T-cell (primary cell): ENCODE measurements at regions not wholly inside any gene's neighbourhood (a gene's known extent, or its start where the extent isn't known, plus 50 kb on each side); places are given as distances from the start of the nearest gene placed in this dataset.

Experiments used
- ATAC-seq, 4 experiments: fragments of 200-7000 bp in 3 of 4; fragments of 150-1000 bp in 1 of 4; cut with Tn5 transposase; replicated peaks in 1 of 4; 1 replicate in 3 of 4; 2 replicates in 1 of 4; pipeline ENCODE4 v1.10.0; 2021; ENCODE audit warnings: moderate library complexity in 3 of 4, mild to moderate bottlenecking in 2 of 4, moderate number of reproducible peaks in 1 of 4
- CTCF ChIA-PET, 2 donors: fragments of 300-600 bp; sonication (Branson Sonifier 250); formaldehyde crosslinking; loops; one replicate each; lab custom pipeline; 2022; ENCODE audit warnings: antibody characterized with exemption in 2 of 2; lab: Charles Lee
- POLR2A ChIA-PET, 2 donors: fragments of 300-600 bp; sonication (Branson Sonifier 250); formaldehyde crosslinking; loops; one replicate each; lab custom pipeline; 2022; ENCODE audit warnings: antibody characterized with exemption in 2 of 2; lab: Charles Lee
- DNase-seq, 35 experiments: peaks; one replicate each; pipeline versions ENCODE4 v3.0.0 to v3.0.0-alpha.2; 2013 to 2023
- H3K27ac ChIP-seq: one replicate; pipeline ENCODE4 v1.5.1; 2013; ENCODE audit warnings: low read length
- H3K27me3 ChIP-seq, 2 experiments: replicated peaks in 1 of 2; 1 replicate in 1 of 2; 2 replicates in 1 of 2; pipeline versions ENCODE4 v1.6.1 to v1.7.0; 2013; ENCODE audit warnings: low read length in 1 of 2, mixed read lengths in 1 of 2; ENCODE audit not compliant: control insufficient read depth in 2 of 2, insufficient read depth in 2 of 2; ENCODE audit errors: extremely low read depth in 1 of 2
- H3K36me3 ChIP-seq, 2 donors: 1 replicate in 1 of 2; 2 replicates in 1 of 2; pipeline versions ENCODE4 v1.6.1 to v1.7.0; 2013; ENCODE audit warnings: low read length in 1 of 2; ENCODE audit not compliant: control insufficient read depth in 2 of 2, insufficient read depth in 1 of 2; ENCODE audit errors: extremely low read depth in 1 of 2
- H3K4me1 ChIP-seq, 2 experiments: 1 replicate in 1 of 2; 2 replicates in 1 of 2; pipeline versions ENCODE4 v1.6.1 to v1.7.0; 2013; ENCODE audit warnings: low read length in 2 of 2, mixed read lengths in 1 of 2; ENCODE audit not compliant: insufficient read depth in 2 of 2, control insufficient read depth in 1 of 2; ENCODE audit errors: extremely low read depth in 1 of 2
- H3K4me3 ChIP-seq, 2 donors: 1 replicate in 1 of 2; 2 replicates in 1 of 2; pipeline versions ENCODE4 v1.5.1 to v1.7.0; 2013; ENCODE audit warnings: mild to moderate bottlenecking in 2 of 2, low read length in 1 of 2, moderate library complexity in 1 of 2; ENCODE audit not compliant: control insufficient read depth in 1 of 2; ENCODE audit errors: extremely low read depth in 1 of 2
- H3K9me3 ChIP-seq: 2 replicates; pipeline ENCODE4 v1.7.0; 2013
- H3K27ac Mint-ChIP-seq, 2 donors: one replicate each; pipeline ENCODE4 v1.8.0; 2020 to 2021; ENCODE audit warnings: mild to moderate bottlenecking in 2 of 2, mixed read lengths in 2 of 2
- H3K27me3 Mint-ChIP-seq, 2 donors: one replicate each; pipeline ENCODE4 v1.8.0; 2021 to 2022; ENCODE audit warnings: mixed read lengths in 2 of 2
- H3K36me3 Mint-ChIP-seq: one replicate; pipeline ENCODE4 v1.8.0; 2021; ENCODE audit warnings: mixed read lengths
- H3K4me1 Mint-ChIP-seq, 3 donors: one replicate each; pipeline ENCODE4 v1.8.0; 2020 to 2022; ENCODE audit warnings: mixed read lengths in 3 of 3, mild to moderate bottlenecking in 1 of 3
- H3K4me3 Mint-ChIP-seq, 3 donors: one replicate each; pipeline ENCODE4 v1.8.0; 2020 to 2022; ENCODE audit warnings: mild to moderate bottlenecking in 3 of 3, mixed read lengths in 3 of 3, moderate library complexity in 3 of 3
- H3K9me3 Mint-ChIP-seq, 3 donors: one replicate each; pipeline ENCODE4 v1.8.0; 2020 to 2022; ENCODE audit warnings: mixed read lengths in 3 of 3
- WGBS: methylation state at CpG from one replicate; pipeline ENCODE4 v1.1.5; 2013; ENCODE audit warnings: missing lambda C conversion rate; ENCODE audit not compliant: insufficient coverage; 5-methylcytosine and 5-hydroxymethylcytosine counted together

DNA sequence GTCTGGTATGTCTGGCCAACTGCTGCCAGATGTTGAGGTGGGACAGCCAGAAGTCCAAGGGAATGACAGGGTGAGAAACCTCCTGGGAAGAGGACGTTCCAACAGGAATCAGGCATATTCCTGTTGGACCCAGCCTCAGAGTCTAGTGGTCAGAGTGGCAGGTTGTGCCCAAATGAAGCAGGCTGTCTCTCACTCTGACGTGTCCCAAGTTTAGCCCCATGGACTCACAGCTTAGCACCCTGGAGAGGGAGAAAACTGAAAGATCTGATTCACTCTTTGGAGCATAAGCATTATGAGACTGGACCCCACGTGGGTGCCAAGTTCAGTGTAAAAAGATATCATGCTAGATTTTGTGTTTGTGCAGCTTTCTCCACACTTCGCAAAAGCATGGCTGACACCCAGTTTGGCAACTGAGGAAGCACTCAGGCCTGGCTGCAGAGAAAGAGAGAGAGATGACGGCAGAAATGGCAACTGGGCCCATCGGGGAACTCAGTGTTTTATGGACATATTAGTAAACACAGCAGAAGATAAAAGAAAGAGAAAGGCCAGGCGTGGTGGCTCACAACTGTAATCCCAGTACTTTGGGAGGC, 88.2 kb upstream of the LMCD1 start:
- H3K27ac ChIP-seq, result no peak overlapping the region
- POLR2A ChIA-PET, result no interaction called here
- no peak overlapping the region for H3K27ac Mint-ChIP-seq
- peaks cover 6 to 10% (median 9%) of the 10 kb centered on the region in 3 donors for H3K4me1 Mint-ChIP-seq
- no peaks in the 10 kb centered on the region for H3K4me1 ChIP-seq
- DNase-seq (no peak), ATAC-seq (no peak)
- H3K9me3 Mint-ChIP-seq, result no peaks in the 10 kb centered on the region
- H3K4me3 ChIP-seq, result no peak overlapping the region
- no peaks in the 10 kb centered on the region for H3K36me3 Mint-ChIP-seq
- no peaks in the 10 kb centered on the region for H3K9me3 ChIP-seq
- CTCF ChIA-PET, result interaction anchor here in 1 of 2 donors (1.3 to 6.2 kb wide), 2 partner anchors 88 to 112 kb away, joined by 3 to 232 read pairs; no protein-coding TSS in a partner anchor
- H3K27me3 Mint-ChIP-seq, result no peaks in the 10 kb centered on the region
- no peaks in the 10 kb centered on the region for H3K36me3 ChIP-seq
- H3K27me3 ChIP-seq, result no peaks in the 10 kb centered on the region
- WGBS, result 89% methylated on average over 4 of the region's 7 CpGs
- no peak overlapping the region for H3K4me3 Mint-ChIP-seq

DNA sequence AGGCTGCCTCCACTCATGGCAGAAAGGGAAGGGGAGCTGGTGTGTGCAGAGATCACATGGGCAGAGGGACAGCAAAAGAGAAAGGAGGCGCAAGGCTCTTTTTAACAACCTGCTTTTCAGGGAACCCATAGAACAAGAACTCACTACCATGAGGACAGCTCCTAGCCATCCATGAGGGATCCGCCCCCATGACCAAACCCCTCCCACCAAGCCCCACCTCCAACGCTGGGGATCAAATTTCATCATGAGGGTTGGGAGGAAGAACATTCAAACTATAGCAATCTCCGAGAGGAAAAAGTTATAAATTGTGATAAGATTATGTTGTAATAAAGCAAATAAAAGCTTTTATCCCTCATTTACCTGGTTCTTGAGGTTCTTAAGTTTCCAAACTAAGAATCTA, 84.7 kb upstream of the LMCD1 start:
- Mint-ChIP-seq H3K4me3 (no peak overlapping the region), H3K27ac (peak overlapping the region in 1 of 2 donors; percentile 7)

DNA sequence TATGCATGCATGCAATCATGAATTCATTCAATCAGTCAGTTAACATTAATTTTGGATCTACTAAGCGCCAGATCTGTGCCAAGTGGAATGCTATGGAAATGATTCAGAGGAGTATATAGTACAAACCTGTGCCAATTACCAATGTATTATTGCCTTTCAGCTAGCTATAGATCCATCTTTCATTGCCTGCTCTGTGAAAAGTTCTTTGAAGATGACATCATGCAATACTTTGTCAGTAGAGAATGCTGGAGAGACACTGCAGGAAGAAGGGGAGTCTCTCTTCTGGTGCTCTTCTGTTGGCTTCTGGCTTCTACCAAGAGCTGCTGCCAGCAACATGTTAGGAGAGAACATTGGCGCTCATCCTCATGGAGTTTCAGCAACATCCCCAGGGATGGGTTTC, 81.0 kb upstream of the LMCD1 start:
- DNase-seq, result no peak
- Mint-ChIP-seq H3K27me3 (no peaks in the 10 kb centered on the region), H3K36me3 (no peaks in the 10 kb centered on the region), H3K4me1 (peaks cover 6 to 10% (median 9%) of the 10 kb centered on the region in 3 donors), H3K9me3 (no peaks in the 10 kb centered on the region), H3K4me3 (no peak overlapping the region), H3K27ac (no peak overlapping the region)
- CTCF ChIA-PET, result no interaction called here
- Histone ChIP-seq H3K9me3 (no peaks in the 10 kb centered on the region), H3K27me3 (no peaks in the 10 kb centered on the region), H3K4me1 (no peaks in the 10 kb centered on the region), H3K36me3 (no peaks in the 10 kb centered on the region), H3K4me3 (no peak overlapping the region), H3K27ac (no peak overlapping the region)
- WGBS, result 100% methylated on average over 1 of the region's 2 CpGs
- ATAC-seq, result no peak
- POLR2A ChIA-PET, result no interaction called here

More for the DNA sequence above, 84.7 kb upstream of the LMCD1 start:
- no peaks in the 10 kb centered on the region for H3K9me3 Mint-ChIP-seq
- CTCF ChIA-PET, result interaction anchor here (0.5 to 6.2 kb wide), 33 partner anchors 9 to 1900 kb away, joined by 3 to 232 read pairs (median 4); partner anchors contain the start of gene LMCD1 (in 1 of the 2)
- no peaks in the 10 kb centered on the region for H3K27me3 ChIP-seq
- no CpG with 5 or more reads among the region's 4 CpGs for WGBS
- no peaks in the 10 kb centered on the region for H3K36me3 Mint-ChIP-seq
- no peak for ATAC-seq
- DNase-seq, result peak in 1 of 35 experiments; percentile 6
- POLR2A ChIA-PET, result interaction anchor here in 1 of 2 donors (0.6 to 1.0 kb wide), 3 partner anchors 60 to 175 kb away, joined by 3 to 5 read pairs (median 3); no protein-coding TSS in a partner anchor
- no peaks in the 10 kb centered on the region for H3K27me3 Mint-ChIP-seq
- no peaks in the 10 kb centered on the region for H3K36me3 ChIP-seq
- no peak overlapping the region for H3K4me3 ChIP-seq
- H3K4me1 ChIP-seq, result no peaks in the 10 kb centered on the region
- no peak overlapping the region for H3K27ac ChIP-seq
- H3K4me1 Mint-ChIP-seq, result peaks cover 6 to 10% (median 9%) of the 10 kb centered on the region in 3 donors
- no peaks in the 10 kb centered on the region for H3K9me3 ChIP-seq

DNA sequence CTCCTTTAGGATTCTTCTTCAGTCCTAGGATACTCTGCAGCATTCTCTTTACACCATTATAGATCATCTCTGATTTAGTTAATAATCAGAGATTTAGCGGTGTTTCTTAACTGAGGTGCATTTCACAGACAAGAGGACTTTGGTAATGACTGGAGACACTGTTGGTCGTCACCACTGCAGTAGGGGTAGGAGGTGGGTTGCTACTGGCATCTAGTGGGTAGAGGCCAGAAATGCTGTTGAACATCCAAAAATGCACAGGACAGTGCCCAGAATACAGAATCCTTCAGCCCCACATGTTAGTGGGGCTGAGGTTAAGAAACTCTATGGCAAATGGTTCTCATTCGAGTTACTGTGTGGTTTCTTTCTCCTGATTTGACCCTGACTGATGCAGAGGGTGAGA, 80.4 kb upstream of the LMCD1 start:
- ATAC-seq, result no peak
- H3K4me1 ChIP-seq, result no peaks in the 10 kb centered on the region
- CTCF ChIA-PET, result interaction anchor here in 1 of 2 donors (1.1 kb wide), 1 partner anchor 10 kb away, joined by 3 read pairs; no protein-coding TSS in a partner anchor
- no CpG with 5 or more reads among the region's 3 CpGs for WGBS
- H3K9me3 ChIP-seq, result no peaks in the 10 kb centered on the region
- H3K36me3 Mint-ChIP-seq, result no peaks in the 10 kb centered on the region
- peak in 1 of 35 experiments; percentile 2 for DNase-seq
- H3K4me1 Mint-ChIP-seq, result peaks cover 6 to 10% (median 9%) of the 10 kb centered on the region in 3 donors
- POLR2A ChIA-PET, result no interaction called here
- H3K27me3 ChIP-seq, result no peaks in the 10 kb centered on the region
- H3K27ac ChIP-seq, result no peak overlapping the region
- no peak overlapping the region for H3K4me3 ChIP-seq
- no peaks in the 10 kb centered on the region for H3K9me3 Mint-ChIP-seq
- no peak overlapping the region for H3K27ac Mint-ChIP-seq
- H3K36me3 ChIP-seq, result no peaks in the 10 kb centered on the region
- no peaks in the 10 kb centered on the region for H3K27me3 Mint-ChIP-seq
- no peak overlapping the region for H3K4me3 Mint-ChIP-seq

DNA sequence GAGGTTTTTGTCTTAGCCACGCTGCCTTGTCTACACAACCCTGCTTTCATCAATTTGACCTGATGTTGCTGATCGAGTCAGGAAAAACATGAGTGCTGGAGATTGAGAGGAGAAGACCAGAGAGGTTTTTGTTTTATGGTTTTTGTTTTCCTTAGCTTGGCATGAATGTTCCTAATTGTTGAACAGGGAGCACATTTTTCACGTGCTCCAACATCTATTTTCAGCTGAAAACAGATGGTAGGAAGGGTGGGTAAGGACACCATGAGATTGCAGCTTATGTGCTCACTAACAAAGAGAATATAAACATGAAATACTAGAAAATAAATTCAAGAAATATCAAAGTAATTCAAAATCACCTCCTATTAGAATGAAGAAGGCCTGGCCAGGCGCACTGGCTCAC, 79.9 kb upstream of the LMCD1 start:
- H3K4me3 Mint-ChIP-seq, result no peak overlapping the region
- POLR2A ChIA-PET, result no interaction called here
- DNase-seq (no peak), ATAC-seq (no peak)
- Histone ChIP-seq H3K36me3 (no peaks in the 10 kb centered on the region), H3K4me3 (no peak overlapping the region), H3K9me3 (no peaks in the 10 kb centered on the region), H3K4me1 (no peaks in the 10 kb centered on the region), H3K27ac (no peak overlapping the region), H3K27me3 (no peaks in the 10 kb centered on the region)
- H3K9me3 Mint-ChIP-seq, result no peaks in the 10 kb centered on the region
- H3K4me1 Mint-ChIP-seq, result peaks cover 6 to 8% (median 6%) of the 10 kb centered on the region in 3 donors
- H3K27me3 Mint-ChIP-seq, result no peaks in the 10 kb centered on the region
- WGBS, result 100% methylated on average over 1 of the region's 4 CpGs
- H3K36me3 Mint-ChIP-seq, result no peaks in the 10 kb centered on the region
- no peak overlapping the region for H3K27ac Mint-ChIP-seq
- CTCF ChIA-PET, result interaction anchor here in 1 of 2 donors (0.6 to 1.1 kb wide), 2 partner anchors 10 to 97 kb away, joined by 3 read pairs; no protein-coding TSS in a partner anchor

DNA sequence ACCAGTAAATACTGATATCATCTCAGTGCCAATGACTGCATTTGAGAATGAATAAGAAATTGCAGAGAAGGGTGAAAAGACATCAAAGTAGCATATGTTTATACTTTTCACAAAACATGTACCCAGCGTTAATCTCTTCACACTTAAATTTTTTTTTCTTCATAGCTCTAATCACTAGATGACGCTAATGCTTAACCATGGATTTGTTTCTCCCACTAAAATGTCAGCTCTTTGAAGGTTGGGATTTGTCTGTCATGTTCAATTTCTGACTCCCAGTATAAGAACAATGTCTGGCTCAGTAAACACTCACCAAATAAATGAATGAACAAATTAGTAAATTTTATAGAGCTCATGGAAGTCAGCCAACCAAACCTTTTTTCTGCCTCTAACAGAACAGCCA, 78.3 kb upstream of the LMCD1 start:
- Mint-ChIP-seq H3K36me3 (no peaks in the 10 kb centered on the region), H3K9me3 (no peaks in the 10 kb centered on the region), H3K27ac (no peak overlapping the region), H3K4me1 (no peaks in the 10 kb centered on the region), H3K27me3 (no peaks in the 10 kb centered on the region), H3K4me3 (no peak overlapping the region)
- no CpG with 5 or more reads among the region's 2 CpGs for WGBS
- H3K9me3 ChIP-seq, result no peaks in the 10 kb centered on the region
- ATAC-seq, result no peak
- no peaks in the 10 kb centered on the region for H3K36me3 ChIP-seq
- no peak overlapping the region for H3K27ac ChIP-seq
- ChIA-PET POLR2A (no interaction called here), CTCF (interaction anchor here (0.6 to 2.7 kb wide), 6 partner anchors 11 to 175 kb away, joined by 3 to 11 read pairs (median 4); no protein-coding TSS in a partner anchor)
- H3K4me1 ChIP-seq, result no peaks in the 10 kb centered on the region
- no peaks in the 10 kb centered on the region for H3K27me3 ChIP-seq
- DNase-seq, result no peak
- H3K4me3 ChIP-seq, result no peak overlapping the region
